GM19043 (cell line): ENCODE measurements at regions not wholly inside any gene's neighbourhood (a gene's known extent, or its start where the extent isn't known, plus 50 kb on each side); places are given as distances from the start of the nearest gene placed in this dataset.
"Not testable (repeated sequence)": the region's sequence is repeated elsewhere in the genome, so short reads cannot be mapped to it uniquely, and the experiment has no call there.

Experiments used
- ATAC-seq: cut with Tn5 transposase; IDR thresholded peaks from one replicate; pipeline ENCODE4 v1.9.1; 2021; ENCODE audit warnings: low read depth; ENCODE audit not compliant: unreplicated experiment

DNA sequence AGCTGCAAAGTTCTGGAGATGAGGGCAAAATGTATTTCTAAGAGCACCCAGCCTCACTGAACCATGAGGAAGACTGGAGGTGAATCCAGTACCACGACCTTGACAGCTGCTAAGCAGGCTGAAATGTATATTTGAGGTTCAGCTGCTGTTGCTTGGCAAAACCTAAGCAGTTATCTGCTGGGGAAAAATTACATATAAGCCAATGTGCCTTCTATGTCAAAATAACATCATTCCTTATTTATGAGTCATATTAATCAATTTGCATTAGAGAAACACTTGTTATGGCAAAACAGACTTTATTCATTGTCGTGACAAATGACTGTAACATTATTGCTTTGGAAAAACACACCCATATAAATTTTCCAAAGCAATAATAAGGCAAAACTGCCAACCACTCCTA, 560.5 kb upstream of the NR5A2 start:
- no peak for ATAC-seq

DNA sequence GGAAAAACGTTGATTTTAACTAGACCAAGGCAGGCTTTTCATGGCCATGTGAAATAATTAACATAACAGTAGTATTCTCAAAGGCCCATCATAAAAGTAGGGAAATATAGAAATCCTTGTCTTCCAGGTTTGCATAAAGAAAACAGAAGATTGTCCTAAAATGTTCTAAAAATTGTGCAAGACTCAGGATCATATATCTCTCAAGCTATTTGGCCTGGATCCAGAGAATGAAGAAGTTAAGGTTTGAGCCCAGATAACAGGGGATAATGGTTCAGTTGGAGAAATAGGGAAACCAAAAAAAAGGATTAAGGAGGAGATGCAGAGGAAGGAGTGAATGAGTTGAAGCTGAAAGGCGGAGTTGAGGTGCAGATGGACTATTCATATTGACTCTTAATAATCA, 555.5 kb upstream of the NR5A2 start:
- no peak for ATAC-seq

GRCh38 chr1:199472978-199473377, 554.5 kb upstream of the NR5A2 start:
- ATAC-seq, result no peak

GRCh38 chr1:199474738-199475137, 552.8 kb upstream of the NR5A2 start:
- no peak for ATAC-seq

GRCh38 chr1:199482426-199482825, 545.1 kb upstream of the NR5A2 start:
- ATAC-seq, result no peak

- ATAC-seq, result no peak
Measured at GRCh38 chr1:199489594-199489993, 537.9 kb upstream of the NR5A2 start.

DNA sequence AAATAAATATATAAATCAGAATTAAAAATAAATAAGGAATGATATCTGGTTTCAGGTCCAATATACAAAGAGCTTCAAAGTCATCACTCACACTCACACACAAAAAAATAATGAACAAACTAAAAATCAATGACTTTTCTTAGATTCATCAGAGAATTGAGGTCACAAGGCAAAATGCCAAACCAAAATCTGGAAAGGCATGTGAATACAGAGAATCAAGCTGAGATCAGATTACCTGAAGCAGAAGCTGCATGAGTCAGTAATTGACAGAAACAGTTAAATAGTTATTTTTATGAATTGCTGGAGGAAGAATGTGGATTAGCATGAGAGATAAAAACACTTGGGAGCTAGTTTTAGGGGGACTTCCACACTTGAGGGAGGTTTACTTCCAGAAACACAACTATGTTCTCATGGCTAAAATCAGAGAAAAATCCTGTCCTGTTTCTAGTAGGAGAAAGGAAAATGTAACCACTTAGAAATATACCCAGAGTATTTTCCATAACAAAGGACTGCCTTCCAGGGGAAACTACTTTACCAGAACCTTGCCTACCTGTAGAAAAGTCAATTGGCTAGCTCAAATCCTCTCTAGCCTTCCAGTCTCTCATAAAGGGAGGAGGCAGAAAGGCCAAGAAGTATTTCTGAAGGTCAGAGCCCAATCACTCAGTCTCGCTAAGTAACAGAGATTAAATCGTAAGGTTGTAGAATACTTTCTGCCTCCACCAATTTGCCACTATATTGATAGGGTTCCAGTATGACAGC, 536.6 kb upstream of the NR5A2 start:
- no peak for ATAC-seq

- no peak for ATAC-seq
Measured at GRCh38 chr1:199495432-199495831, 532.1 kb upstream of the NR5A2 start.

DNA sequence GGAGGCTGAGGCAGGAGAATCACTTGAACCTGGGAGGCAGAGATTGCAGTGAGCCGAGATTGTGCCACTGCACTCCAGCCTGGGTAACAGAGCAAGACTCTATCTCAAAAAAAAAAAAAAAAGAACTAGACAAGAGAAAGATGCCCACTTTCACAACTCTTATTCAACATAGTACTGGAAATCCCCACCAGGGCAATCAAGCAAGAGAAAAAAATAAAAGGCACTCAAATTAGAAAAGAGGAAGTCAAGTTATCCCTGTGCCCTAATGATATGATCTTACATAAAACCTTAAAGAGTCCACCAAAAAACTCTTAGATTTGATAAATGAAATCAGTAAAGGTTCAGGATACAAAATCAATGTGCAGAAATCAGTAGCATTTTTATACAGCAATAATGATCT, 528.7 kb upstream of the NR5A2 start:
- peak; percentile 42 for ATAC-seq

- ATAC-seq, result no peak
Measured at GRCh38 chr1:199508072-199508471, 519.4 kb upstream of the NR5A2 start.

GRCh38 chr1:199508653-199509052, 518.9 kb upstream of the NR5A2 start:
- no peak for ATAC-seq

DNA sequence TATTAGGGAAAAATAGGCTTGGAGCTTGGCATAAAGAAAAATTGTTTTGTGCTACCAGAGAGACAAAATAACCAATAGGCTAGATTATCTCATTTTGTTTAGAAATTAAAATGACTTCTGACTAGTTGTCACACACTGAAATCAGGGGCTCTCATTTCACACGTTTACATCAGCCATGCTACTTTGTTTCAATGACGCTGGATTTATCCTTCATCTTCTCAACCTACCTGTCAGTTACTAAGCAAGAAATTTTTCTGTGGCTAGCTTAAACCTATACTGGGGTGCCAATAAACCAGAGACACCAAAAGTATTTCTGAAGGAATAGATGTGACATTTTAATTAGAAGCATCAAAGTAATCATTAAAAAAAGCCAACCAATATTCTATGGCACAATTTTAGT, 518.1 kb upstream of the NR5A2 start:
- no peak for ATAC-seq

GRCh38 chr1:199510314-199510713, 517.2 kb upstream of the NR5A2 start:
- ATAC-seq, result peak; percentile 88

- ATAC-seq, result no peak
Measured at GRCh38 chr1:199512037-199512710, 515.3 kb upstream of the NR5A2 start.

- ATAC-seq, result no peak
Measured at GRCh38 chr1:199515261-199515660, 512.2 kb upstream of the NR5A2 start.

DNA sequence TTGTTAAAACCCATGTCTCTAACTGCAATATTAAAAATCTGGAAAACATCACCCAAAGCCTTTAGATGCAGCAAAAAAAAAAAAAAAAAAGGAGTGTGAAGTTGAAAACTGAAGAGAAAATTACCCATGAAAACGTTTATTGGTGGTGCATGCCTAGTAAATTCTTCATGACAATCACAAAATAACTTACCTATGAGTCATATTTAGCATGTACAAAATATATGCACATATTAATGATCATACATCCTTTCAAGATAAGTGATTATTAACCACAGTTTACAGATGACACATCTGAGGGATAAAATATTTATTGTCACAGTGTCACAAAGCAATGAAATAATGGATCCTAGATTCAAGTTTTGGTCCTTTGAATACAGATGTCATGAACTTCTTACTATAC, 505.2 kb upstream of the NR5A2 start:
- ATAC-seq, result no peak

DNA sequence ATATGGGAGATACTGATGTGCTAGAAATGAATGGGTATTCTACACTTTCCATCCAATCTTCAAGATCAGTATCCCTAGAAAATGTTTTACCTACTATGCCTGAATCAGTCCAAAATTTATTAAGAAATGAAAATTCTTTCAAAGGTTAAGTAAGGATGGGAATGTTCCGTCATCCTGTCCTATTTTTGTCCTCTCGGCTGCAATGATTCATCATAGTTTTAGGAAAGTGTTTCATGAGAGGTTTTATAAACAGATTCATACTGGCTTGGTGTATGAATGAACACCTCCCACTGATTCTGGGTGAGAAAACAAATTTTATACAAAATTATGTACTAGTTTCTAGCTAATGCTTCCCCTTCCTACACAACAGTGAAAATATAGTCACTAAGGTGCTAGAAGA, 504.6 kb upstream of the NR5A2 start:
- no peak for ATAC-seq

- ATAC-seq, result no peak
Measured at GRCh38 chr1:199529324-199529723, 498.2 kb upstream of the NR5A2 start.

GRCh38 chr1:199533361-199533760, 494.1 kb upstream of the NR5A2 start:
- ATAC-seq, result not testable (repeated sequence)

DNA sequence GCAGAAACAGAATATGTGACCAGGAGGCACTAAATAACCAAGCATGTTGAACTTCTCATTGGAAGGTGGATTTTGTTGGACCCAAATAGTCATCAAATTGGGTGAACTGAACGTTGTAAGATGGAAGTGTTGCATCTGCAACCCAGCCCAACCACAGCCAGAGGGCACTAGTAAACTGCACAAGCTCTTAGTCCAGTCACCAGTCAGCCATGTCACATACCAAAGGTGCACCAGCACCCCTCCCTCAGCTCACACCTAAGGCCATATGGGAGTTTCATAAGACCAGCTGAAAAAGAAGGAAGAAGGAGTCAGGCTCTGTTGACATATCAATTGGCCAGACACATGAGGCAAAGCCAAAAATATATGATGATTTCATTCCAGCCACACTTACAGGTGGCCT, 481.7 kb upstream of the NR5A2 start:
- ATAC-seq, result peak; percentile 33

GRCh38 chr1:199546323-199546722, 481.2 kb upstream of the NR5A2 start:
- ATAC-seq, result peak; percentile 61

- no peak for ATAC-seq
Measured at GRCh38 chr1:199549421-199549820, 478.1 kb upstream of the NR5A2 start.
